Anterior cingulate cortex (tissue), 58 donors: ENCODE measurements at regions not wholly inside any gene's neighbourhood (a gene's known extent, or its start where the extent isn't known, plus 50 kb on each side); places are given as distances from the start of the nearest gene placed in this dataset.

ENCODE experiments used
- DNase-seq, 58 donors: peaks; one replicate each; lab custom pipeline; 2025; lab: John Stamatoyannopoulos, UW

DNA sequence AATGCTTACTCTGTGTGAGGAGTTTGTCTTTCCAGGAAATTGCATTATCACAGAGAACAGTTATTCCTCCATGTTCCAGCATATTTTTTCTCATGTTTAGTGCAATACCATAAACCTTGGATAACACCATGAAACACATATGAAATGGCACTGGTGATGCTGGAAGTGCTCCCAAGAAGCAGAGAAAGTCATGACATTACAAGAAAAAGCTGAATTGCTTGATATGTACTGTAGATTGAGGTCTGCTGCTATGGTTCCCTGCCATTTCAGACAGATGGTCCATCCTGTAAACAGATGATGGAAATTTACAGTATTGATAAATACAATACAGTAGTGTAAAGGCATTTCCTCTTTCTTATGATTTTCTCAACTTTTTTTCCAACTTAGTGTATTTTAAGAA lies 422.1 kb downstream of the LRRIQ3 start:
- DNase-seq: no peak

DNA sequence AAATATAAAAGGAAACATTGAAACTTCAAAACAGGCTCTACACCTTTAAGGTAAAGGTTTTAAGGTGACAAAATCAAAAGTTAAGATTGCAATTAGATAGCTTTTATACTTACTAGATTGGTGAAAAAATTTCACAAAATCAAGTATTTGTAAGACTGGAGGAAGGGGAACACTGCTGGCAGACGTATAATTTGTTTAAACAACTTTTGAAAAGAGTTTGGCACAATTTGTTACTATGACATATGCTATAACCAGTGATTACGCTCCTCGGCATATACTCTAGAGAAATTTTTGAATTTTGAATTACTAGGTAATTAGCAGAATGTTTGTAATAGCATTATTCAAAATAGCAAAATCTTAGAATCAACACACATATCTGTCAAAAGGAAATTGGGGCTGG lies 425.0 kb downstream of the LRRIQ3 start:
- DNase-seq: no peak

DNA sequence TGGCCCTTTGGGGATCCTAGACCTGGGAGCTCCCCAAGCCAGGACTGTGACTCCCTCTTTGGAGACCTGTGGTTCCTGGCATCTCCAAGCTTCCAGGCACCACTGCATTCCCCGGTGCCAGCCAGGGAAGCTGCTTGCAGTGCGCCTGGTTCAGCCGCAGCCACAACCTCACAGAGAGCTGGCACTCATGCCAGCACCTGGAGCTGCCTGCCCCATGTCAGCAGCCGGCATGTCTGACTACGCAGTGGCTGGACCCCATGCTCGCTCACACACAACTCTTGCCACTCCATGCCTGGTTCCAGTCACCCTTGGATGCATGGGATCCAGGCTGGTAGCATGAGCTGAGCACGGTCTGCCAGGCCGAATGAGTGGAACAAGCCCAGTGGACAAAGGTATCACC lies 426.6 kb downstream of the LRRIQ3 start:
- DNase-seq: no peak

DNA sequence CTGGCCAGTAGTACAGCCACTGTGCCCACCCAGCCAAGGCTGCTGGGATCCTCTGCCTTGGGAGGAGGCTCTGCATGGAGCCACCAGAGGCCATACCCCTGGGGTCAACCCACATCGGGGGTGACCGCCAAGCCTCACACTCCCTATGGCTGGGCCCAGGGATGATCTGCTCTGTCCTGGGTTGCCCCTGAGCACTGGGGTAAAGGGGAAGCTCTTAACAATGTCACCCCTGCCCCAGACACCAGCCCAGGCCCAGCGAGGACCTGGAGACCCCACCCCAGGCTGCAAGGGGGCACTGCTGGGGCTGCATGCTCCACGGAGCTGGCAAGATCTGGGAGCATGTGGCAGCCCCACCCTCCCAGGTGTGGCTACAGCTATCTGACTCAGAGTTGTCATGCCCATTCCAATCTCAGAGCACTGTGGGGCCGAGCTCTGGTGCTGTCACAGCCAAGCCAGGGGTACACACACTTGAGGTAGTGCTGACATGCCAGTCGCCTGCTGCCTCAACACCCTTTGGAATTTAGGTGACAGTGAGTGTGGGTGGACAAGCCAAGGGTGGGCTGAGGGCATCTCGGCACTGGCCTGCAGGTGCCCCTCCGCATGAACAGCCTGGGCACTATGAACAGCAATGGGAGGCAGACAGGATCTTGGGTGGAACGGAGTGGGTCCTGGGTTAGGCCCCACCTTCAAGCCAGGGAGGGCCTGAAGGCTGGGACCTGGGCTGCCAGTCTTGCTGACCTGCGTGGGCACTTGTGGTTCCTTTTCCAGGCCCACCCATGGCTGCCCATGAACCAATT lies 427.7 kb downstream of the LRRIQ3 start:
- no peak for DNase-seq

DNA sequence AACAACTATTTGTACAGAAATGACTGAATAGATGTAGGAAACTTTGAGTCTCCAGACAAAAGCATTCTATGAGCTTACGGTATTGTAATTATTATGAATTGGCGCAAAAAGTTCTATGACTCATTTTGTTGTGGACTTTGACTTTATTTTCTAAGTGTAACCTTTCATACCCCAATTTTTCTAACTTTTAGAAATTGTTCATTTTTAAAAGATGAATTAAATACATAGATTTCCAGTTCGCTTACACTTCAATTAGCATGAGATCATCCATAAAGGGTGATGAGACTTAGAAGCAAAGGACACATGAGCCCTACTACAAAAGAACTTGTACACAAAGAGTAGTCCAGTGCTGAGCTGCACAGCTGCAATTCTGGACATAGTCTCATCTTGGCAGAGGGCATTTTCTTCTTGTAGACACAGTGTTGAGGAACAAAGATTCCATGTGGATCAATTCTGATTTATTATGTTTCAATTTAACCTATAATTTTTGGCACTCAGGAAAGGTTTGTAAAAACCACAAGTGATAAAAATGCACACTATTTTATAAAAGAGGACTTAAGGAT lies 431.1 kb downstream of the LRRIQ3 start:
- no peak for DNase-seq

DNA sequence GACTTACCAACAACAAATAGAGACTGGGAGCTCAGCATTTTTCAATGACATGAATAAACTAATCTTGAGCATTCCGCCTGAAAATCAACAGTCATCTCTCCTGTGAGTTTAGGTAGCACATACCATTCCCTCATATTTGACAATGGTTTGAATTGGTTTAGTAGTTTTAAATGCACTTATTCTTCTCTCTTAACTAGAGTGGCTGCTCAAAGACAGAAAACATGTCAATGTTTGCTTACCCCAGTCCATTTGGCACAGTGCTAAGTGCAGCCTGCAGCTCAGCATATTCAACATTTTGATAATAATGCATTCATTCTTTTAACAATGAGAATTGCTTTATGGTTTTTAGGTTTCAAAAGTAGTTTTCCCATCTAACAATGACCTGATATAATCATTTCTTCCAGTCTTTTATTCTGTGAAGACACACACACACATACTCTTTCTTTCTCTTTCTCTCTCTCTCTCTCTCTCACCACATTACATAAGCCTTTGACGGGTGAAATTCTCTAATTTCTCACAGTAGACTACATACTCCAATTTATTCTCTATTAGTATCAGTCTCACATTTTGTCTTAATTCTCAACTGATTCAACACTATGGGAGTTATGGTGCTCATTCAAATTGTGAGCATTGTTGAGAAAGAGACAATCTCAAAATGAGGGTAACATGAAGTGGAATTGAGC lies 432.3 kb downstream of the LRRIQ3 start:
- no peak for DNase-seq

DNA sequence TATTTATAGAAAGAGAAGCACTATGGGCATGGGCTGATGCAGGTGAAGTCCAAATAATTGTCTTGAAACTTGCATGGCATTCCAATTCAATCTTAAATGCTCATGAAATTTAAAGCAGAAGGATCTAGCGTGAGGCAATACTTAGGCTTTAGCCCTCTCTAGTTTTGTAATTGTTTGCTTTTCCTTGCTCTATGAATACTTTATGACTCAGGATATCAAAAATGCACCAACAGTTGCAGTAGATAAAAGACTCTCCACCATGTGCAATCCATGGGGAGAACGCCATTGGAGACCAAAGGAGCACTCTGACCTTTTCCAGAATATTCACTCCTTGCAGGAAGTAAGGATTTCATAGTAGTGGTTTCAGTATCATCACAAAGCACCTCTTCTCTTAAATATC lies 436.4 kb downstream of the LRRIQ3 start:
- no peak for DNase-seq

DNA sequence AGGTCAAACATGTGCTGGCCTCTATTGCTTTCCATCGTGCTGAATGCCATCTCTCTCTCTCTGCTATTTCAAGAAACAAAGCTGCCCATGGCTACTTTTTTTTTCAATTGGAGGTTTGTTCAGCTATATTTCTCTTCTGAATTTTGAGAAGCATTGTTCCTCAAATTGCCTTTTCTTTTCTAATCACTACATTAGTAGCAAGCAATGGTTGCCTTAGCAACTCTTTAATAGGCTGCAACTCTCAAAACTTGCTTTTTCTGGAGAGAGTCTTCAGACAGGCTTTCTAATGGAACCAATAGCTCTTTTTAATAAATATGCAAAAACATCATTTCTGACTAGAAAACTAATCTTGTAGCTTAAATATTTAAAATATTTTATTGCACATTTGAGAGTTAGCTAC lies 439.0 kb downstream of the LRRIQ3 start:
- DNase-seq: no peak

DNA sequence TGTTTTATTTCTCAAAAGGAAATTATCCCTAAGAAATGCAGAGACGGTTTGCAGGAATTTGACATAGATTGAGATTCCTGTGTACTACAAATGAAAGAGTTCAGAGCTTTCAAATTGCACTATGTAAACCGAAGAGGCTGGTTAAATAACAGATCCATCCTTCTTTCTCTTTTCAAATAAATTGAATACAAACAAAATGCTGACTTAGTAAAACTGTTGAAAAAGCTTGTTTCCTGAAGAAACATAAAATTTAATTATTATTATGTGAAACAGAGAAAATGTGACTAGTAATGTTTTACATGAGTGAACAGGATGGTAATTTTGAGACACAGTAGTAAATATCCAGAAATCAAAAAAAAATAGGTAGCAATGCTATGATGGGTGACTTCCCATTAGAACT lies 441.2 kb downstream of the LRRIQ3 start:
- no peak for DNase-seq

DNA sequence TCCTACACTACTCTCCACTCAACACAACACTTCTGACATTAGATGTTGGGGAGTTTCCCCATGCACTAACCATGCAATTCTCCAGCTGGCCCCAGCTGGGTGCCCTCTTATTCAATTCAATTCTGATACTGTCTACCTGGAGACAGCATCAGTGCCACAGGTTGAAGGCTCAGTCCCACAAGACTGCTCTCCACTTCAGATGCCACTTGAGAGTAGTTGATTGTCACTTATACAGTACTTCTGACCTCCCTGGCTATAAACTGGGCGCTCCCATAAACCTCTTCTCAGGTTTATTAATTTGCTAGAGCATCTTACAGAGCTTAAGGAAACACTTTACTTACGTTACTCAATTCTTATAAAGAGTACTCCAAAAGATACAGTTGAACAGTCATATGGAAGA lies 442.3 kb downstream of the LRRIQ3 start:
- DNase-seq: no peak

DNA sequence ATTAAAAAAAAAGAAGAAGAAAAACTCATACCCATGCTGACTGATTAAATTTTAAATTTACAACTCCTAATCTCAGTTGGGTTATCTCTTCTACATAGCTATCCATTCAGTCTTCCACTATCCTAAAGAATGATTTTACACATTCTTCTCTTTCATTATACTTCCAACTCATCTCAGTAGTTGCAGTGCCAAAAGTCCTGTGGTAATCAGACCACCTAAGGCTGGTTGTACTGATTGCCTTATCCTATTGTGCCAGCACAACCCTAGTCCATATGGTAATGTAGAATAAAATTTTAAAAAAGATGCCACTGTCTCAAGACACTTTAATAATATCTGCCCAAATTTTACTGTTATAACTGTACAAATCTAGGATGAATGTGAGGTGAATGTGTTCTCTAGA lies 448.0 kb downstream of the LRRIQ3 start:
- no peak for DNase-seq

DNA sequence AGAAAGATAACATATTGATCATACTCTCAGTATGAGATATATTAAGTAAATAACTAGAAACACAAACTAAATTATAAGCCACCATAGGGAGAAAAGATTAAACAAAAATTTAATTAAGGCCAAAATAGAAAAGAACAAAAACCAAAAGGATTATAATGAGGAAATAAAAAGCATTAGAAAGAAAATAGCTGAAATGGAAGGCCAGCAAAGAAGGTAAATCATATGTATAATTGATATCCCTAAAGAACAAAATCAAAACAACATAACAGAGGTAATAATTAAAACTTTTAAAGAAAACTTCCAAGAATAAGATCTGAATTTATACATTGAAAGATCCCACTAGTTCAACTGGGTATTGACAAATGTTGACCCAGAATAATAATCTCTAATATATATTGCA lies 453.0 kb downstream of the LRRIQ3 start:
- DNase-seq: no peak

DNA sequence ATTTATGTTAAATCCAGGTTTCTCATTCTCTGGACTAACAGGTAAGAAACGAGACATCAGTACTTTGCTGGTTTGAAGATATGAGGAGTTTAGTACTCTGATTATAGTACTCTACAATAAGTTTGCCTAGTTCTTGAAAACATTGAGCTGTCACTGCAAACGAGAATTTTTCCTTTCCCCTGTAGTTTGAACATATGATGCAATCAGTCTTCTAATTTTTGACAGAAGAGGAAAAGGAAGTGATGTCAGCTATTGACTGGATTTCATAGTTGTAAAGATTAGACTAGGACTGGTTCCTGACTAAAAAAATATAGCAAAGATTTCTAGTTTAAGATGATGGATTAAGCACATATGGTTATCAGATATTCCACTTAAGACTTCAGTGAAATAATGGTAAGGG lies 461.9 kb downstream of the LRRIQ3 start:
- no peak for DNase-seq

DNA sequence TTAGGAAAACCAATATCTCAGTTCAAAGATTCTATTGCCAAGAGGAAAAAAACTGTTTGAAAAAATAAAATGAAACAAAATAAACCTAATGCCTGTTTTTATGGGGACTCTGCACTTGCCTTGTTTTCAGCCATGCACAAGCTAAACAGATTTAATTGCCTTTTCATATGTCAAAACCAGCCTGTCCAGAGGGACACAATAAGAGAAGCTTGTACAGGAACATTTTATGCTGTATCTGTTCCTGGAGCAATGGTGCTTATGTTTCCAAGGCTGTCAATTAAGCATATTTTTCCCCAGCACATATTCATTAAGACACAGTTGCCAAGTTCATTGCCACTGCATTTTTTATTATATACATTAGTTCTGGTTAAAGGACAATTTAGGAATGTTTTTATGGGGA lies 470.9 kb downstream of the LRRIQ3 start:
- no peak for DNase-seq

DNA sequence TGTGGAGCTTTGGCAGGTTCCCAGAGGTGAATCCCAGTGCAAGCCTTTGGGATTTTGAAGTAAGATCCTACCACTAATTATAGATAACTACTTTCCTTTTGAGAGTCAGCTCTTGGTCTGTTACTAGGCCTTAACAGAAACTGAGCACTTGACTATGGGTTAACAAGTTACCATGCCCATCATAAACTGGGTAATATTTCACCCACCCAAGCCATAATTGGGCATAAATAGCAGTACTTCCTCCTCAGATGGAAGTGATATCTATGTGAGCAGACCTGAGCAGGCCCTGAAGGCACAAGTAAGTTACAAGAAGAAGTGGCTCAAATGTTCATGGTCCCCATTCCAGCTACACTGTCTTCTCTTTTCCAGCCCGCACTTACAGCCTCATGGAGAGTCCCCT lies 475.9 kb downstream of the LRRIQ3 start:
- no peak for DNase-seq

DNA sequence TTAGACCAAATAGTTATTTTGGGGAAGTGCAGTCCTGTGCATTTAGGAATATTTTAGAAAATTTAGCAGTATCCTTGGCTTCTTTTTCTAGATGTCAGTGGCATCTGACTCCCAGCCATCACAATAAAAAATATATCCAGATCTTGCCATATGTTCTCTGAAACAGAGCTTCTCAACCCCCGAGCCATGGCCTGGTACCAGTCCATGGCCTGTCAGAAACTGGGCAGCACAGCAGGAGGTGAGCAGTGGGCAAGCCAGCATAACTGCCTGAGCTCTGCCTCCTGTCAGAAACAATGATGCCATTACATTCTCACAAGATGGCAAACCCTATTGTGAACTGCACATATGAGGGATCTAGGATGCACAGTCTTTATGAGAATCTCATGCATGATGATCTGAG lies 480.0 kb downstream of the LRRIQ3 start:
- DNase-seq: no peak

DNA sequence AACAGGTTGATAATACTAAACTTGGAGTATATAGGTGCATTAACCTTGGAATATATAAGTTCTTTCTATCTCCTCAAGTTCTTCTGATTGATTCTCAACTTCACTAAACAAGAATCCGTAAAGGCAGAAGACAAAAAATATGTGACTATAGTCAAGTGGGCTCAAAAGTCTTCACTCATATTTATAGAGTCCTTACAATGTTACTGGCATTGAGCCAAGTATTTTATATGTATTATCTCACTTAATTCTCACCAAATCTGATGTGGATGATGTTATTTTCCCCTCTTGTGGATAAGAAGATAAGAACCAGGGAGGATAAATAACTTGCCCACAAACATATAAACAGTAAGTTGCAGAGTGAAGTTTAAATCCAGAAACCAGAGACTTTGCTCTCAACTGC lies 486.9 kb downstream of the LRRIQ3 start:
- no peak for DNase-seq

DNA sequence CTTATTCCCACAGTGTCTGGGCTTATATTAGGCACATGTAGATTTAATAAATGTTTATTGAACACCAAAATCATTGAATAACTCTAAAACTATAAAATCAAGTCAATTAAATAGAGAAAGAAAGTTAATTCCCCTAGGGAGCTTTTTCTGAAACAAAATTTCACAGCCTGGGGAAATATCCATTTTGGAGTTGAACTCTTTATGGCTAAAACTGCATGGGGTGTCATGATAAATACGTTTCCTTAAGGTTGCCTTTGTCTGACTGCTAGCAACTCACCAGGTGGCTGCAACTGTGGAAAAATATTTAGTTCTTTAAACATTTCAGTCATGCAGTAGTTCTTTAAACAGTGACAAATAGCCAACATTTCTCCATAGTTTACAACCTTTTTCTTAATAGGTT lies 496.1 kb downstream of the LRRIQ3 start:
- no peak for DNase-seq

DNA sequence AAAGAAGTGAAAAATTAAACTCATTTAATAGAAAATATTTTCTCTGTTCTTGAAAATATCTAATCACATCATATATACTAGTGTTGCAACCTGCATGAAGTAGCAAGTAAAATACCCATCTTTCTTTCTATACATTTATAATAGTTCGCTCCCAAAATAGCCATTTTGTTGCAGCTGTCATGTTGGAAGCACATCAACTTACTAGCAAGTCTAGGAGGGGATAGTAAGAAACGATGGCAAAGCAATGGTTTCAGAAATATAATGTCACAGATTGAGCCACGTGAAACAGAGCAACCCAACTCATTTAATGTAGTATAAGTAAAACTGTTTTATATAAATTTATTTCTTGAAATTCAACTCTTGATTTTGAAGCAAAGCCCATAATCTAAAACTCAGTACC lies 521.8 kb downstream of the LRRIQ3 start:
- peak in 3 of 58 donors; percentile 1 to 11 (median 2) for DNase-seq

DNA sequence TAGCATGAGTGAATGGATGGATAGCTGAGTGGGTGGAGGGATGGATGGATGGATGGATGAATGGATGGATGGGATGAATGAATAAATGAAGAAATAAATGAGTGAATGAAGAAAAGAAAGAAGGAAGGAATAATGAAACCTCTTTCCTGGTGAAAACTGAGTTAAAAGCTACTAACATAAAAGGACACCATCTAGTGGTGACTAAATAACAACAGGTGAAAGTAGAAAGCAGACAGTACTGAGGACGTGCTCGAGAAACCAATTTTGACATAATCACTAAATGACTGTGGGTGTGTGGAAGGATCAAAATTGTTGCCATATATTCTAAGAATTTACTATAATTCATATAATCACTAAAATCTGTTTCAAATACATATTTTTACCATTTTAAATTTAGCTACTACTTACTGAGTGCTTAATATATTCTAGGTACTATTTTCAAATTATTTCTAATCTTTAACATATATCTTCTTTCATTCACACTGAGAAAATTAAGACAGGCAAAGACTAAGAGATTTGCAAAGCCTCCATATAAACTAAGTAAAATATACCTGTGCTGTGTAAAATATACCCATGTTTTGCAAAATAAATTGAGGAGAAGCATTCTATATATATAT lies 522.9 kb downstream of the LRRIQ3 start:
- DNase-seq: no peak

DNA sequence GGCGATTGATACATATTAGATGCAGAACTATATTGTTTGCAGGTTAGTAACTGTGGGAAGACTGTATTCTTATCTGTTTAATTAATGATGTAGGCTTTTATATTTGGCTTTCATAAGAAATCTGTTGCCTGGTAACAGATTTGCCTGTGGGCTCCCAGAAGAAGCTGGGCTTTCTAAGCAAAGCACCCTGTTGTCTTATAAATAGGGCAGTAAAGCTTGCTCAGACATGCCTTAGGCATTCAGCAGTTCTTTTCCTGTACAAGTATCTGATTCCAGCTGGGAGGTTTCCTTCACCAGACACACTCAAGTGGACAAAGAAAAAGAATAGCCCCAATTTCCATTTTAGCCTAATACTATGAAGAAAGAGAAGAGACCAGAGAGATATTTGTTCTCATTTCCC lies 524.0 kb downstream of the LRRIQ3 start:
- DNase-seq: peak in 3 of 58 donors; percentile 0 to 13 (median 3)

DNA sequence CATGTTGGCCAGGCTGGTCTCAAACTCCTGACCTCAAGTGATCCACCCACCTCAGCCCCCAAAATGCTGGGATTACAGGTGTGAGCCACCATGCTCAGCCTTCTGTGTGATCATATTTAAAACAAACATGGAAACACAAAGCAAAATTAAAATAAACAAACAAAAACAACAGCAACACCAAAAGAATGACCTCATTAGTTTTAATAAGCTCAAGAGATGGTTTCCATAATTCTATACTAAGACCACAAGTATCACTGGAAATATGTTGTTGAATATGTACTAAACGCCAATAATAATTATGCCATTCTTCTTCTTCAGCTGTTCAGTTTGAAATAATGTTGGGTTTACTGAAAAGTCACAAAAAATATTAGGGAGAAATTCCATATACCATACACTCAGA lies 526.4 kb downstream of the LRRIQ3 start:
- DNase-seq: no peak
